ENCODE measurements at regions not wholly inside any gene's neighbourhood (a gene's known extent, or its start where the extent isn't known, plus 50 kb on each side); places are given as distances from the start of the nearest gene placed in this dataset.

GRCh38 chrX:147757750-147758149 lies 154.0 kb upstream of the FMR1 start:
- Histone ChIP-seq H3K9me3 (no peaks in the 10 kb centered on the region), H3K4me3 (no peak overlapping the region), H3K27ac (no peak overlapping the region), H3K27me3 (replicated peaks; ENCODE audit: insufficient read depth) (no peaks in the 10 kb centered on the region), H3K36me3 (no peaks in the 10 kb centered on the region), H3K4me1 (replicated peaks) (no peaks in the 10 kb centered on the region)
- DNase-seq (ENCODE audit: low spot score), result no peak
- WGBS, result 86% methylated on average over 5 of the region's 5 CpGs
- intact Hi-C loops (cut with DNase I), result no loop called here
- TF ChIP-seq POLR2AphosphoS5 (IDR thresholded peaks at IDR 0.05), result no peak
- TF ChIP-seq POLR2A (IDR thresholded peaks at IDR 0.05), result no peak
- TF ChIP-seq CTCF (IDR thresholded peaks at IDR 0.05), result no peak

GRCh38 chrX:147763131-147763530 lies 148.6 kb upstream of the FMR1 start:
- no peak for DNase-seq (ENCODE audit: low spot score)
- H3K4me3 ChIP-seq, result no peak overlapping the region
- no peaks in the 10 kb centered on the region for H3K36me3 ChIP-seq
- no peaks in the 10 kb centered on the region for H3K9me3 ChIP-seq
- WGBS, result 77% methylated on average over 1 of the region's 1 CpG
- intact Hi-C loops (cut with DNase I), result no loop called here
- H3K27me3 ChIP-seq (replicated peaks; ENCODE audit: insufficient read depth), result no peaks in the 10 kb centered on the region
- H3K4me1 ChIP-seq (replicated peaks), result no peaks in the 10 kb centered on the region
- H3K27ac ChIP-seq, result no peak overlapping the region
- TF ChIP-seq POLR2AphosphoS5 (IDR thresholded peaks at IDR 0.05) (no peak), CTCF (IDR thresholded peaks at IDR 0.05) (no peak), POLR2A (IDR thresholded peaks at IDR 0.05) (no peak)

GRCh38 chrX:147764868-147765267 lies 146.9 kb upstream of the FMR1 start:
- WGBS, result 77% methylated on average over 1 of the region's 1 CpG
- Histone ChIP-seq H3K27ac (no peak overlapping the region), H3K4me3 (no peak overlapping the region), H3K27me3 (replicated peaks; ENCODE audit: insufficient read depth) (no peaks in the 10 kb centered on the region), H3K4me1 (replicated peaks) (no peaks in the 10 kb centered on the region), H3K9me3 (no peaks in the 10 kb centered on the region), H3K36me3 (no peaks in the 10 kb centered on the region)
- DNase-seq (ENCODE audit: low spot score), result no peak
- intact Hi-C loops (cut with DNase I), result no loop called here
- no peak for TF ChIP-seq CTCF (IDR thresholded peaks at IDR 0.05)
- no peak for TF ChIP-seq POLR2A (IDR thresholded peaks at IDR 0.05)
- TF ChIP-seq POLR2AphosphoS5 (IDR thresholded peaks at IDR 0.05), result no peak

GRCh38 chrX:147770858-147771257 lies 140.9 kb upstream of the FMR1 start:
- intact Hi-C loops (cut with DNase I), result no loop called here
- no peaks in the 10 kb centered on the region for H3K36me3 ChIP-seq
- no peaks in the 10 kb centered on the region for H3K27me3 ChIP-seq (replicated peaks; ENCODE audit: insufficient read depth)
- DNase-seq (ENCODE audit: low spot score), result no peak
- TF ChIP-seq POLR2A (IDR thresholded peaks at IDR 0.05) (no peak), CTCF (IDR thresholded peaks at IDR 0.05) (no peak), POLR2AphosphoS5 (IDR thresholded peaks at IDR 0.05) (no peak)
- no peak overlapping the region for H3K4me3 ChIP-seq
- WGBS, result 86% methylated on average over 1 of the region's 1 CpG
- no peaks in the 10 kb centered on the region for H3K4me1 ChIP-seq (replicated peaks)
- H3K9me3 ChIP-seq, result no peaks in the 10 kb centered on the region
- H3K27ac ChIP-seq, result no peak overlapping the region

- H3K4me3 ChIP-seq, result no peak overlapping the region
- no peak overlapping the region for H3K27ac ChIP-seq
- intact Hi-C loops (cut with DNase I), result no loop called here
- TF ChIP-seq CTCF (IDR thresholded peaks at IDR 0.05), result no peak
- no peak for TF ChIP-seq POLR2A (IDR thresholded peaks at IDR 0.05)
- no peak for TF ChIP-seq POLR2AphosphoS5 (IDR thresholded peaks at IDR 0.05)
- no peak for DNase-seq (ENCODE audit: low spot score)
- no peaks in the 10 kb centered on the region for H3K4me1 ChIP-seq (replicated peaks)
- no peaks in the 10 kb centered on the region for H3K36me3 ChIP-seq
- H3K9me3 ChIP-seq, result no peaks in the 10 kb centered on the region
- WGBS, result 100% methylated on average over 1 of the region's 1 CpG
- no peaks in the 10 kb centered on the region for H3K27me3 ChIP-seq (replicated peaks; ENCODE audit: insufficient read depth)
Measured at GRCh38 chrX:147776988-147777387, 134.7 kb upstream of the FMR1 start.
